Chondrocyte (in vitro differentiated cells): ENCODE measurements at regions not wholly inside any gene's neighbourhood (a gene's known extent, or its start where the extent isn't known, plus 50 kb on each side); places are given as distances from the start of the nearest gene placed in this dataset.

Experiments used
- DNase-seq: peaks from one replicate; pipeline ENCODE4 v3.0.0; 2021; ENCODE audit warnings: mixed read lengths, low spot score
- H3K27ac Mint-ChIP-seq: one replicate; pipeline ENCODE4 v1.8.0; 2021; ENCODE audit warnings: mild to moderate bottlenecking, moderate library complexity, mixed read lengths; ENCODE audit not compliant: unreplicated experiment
- H3K27me3 Mint-ChIP-seq: 2 replicates; pipeline ENCODE4 v1.8.0; 2021; ENCODE audit warnings: low read depth, mixed read lengths
- H3K36me3 Mint-ChIP-seq: 2 replicates; pipeline ENCODE4 v1.8.0; 2021; ENCODE audit warnings: low read depth, mixed read lengths
- H3K4me1 Mint-ChIP-seq: 2 replicates; pipeline ENCODE4 v1.8.0; 2021; ENCODE audit warnings: low read depth, mild to moderate bottlenecking, mixed read lengths
- H3K4me3 Mint-ChIP-seq: one replicate; pipeline ENCODE4 v1.8.0; 2021; ENCODE audit warnings: mild to moderate bottlenecking, moderate library complexity, mixed read lengths; ENCODE audit not compliant: unreplicated experiment
- H3K9me3 Mint-ChIP-seq: 2 replicates; pipeline ENCODE4 v1.8.0; 2021; ENCODE audit warnings: low read depth, mixed read lengths
- TF ChIP-seq, protein P1 (sequence below): fragments of 200-600 bp; sonication (generic); IDR thresholded peaks from 2 replicates; pipeline ENCODE4 v1.5.0; 2021; ENCODE audit warnings: antibody characterized with exemption, mild to moderate bottlenecking, moderate library complexity

- no peak overlapping the region for H3K27ac Mint-ChIP-seq
- H3K4me1 Mint-ChIP-seq, result no peaks in the 10 kb centered on the region
- H3K9me3 Mint-ChIP-seq, result peaks cover 12% of the 10 kb centered on the region
- H3K27me3 Mint-ChIP-seq, result peaks cover 2% of the 10 kb centered on the region
- DNase-seq, result no peak
- TF ChIP-seq, protein P1, sequence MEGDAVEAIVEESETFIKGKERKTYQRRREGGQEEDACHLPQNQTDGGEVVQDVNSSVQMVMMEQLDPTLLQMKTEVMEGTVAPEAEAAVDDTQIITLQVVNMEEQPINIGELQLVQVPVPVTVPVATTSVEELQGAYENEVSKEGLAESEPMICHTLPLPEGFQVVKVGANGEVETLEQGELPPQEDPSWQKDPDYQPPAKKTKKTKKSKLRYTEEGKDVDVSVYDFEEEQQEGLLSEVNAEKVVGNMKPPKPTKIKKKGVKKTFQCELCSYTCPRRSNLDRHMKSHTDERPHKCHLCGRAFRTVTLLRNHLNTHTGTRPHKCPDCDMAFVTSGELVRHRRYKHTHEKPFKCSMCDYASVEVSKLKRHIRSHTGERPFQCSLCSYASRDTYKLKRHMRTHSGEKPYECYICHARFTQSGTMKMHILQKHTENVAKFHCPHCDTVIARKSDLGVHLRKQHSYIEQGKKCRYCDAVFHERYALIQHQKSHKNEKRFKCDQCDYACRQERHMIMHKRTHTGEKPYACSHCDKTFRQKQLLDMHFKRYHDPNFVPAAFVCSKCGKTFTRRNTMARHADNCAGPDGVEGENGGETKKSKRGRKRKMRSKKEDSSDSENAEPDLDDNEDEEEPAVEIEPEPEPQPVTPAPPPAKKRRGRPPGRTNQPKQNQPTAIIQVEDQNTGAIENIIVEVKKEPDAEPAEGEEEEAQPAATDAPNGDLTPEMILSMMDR, result no peak
- no peak overlapping the region for H3K4me3 Mint-ChIP-seq
- no peaks in the 10 kb centered on the region for H3K36me3 Mint-ChIP-seq
Measured at GRCh38 chr10:81280497-81281479, 594.2 kb upstream of the NRG3 start.

- DNase-seq, result no peak
- no peak overlapping the region for H3K4me3 Mint-ChIP-seq
- no peaks in the 10 kb centered on the region for H3K36me3 Mint-ChIP-seq
- H3K27me3 Mint-ChIP-seq, result no peaks in the 10 kb centered on the region
- no peaks in the 10 kb centered on the region for H3K4me1 Mint-ChIP-seq
- H3K27ac Mint-ChIP-seq, result no peak overlapping the region
- TF ChIP-seq, protein P1, result no peak
- peaks cover 23% of the 10 kb centered on the region for H3K9me3 Mint-ChIP-seq
Measured at GRCh38 chr10:81288544-81288943, 586.5 kb upstream of the NRG3 start.

- Mint-ChIP-seq H3K9me3 (peaks cover 8% of the 10 kb centered on the region), H3K27ac (no peak overlapping the region), H3K36me3 (no peaks in the 10 kb centered on the region), H3K27me3 (no peaks in the 10 kb centered on the region), H3K4me1 (no peaks in the 10 kb centered on the region), H3K4me3 (no peak overlapping the region)
- TF ChIP-seq, protein P1, result no peak
- DNase-seq, result no peak
Measured at GRCh38 chr10:81297292-81297691, 577.7 kb upstream of the NRG3 start.

GRCh38 chr10:81303656-81304055 lies 571.3 kb upstream of the NRG3 start:
- DNase-seq, result no peak
- no peak overlapping the region for H3K27ac Mint-ChIP-seq
- TF ChIP-seq, protein P1, result no peak
- H3K9me3 Mint-ChIP-seq, result peaks cover 18% of the 10 kb centered on the region
- H3K4me1 Mint-ChIP-seq, result no peaks in the 10 kb centered on the region
- no peaks in the 10 kb centered on the region for H3K27me3 Mint-ChIP-seq
- H3K4me3 Mint-ChIP-seq, result no peak overlapping the region
- no peaks in the 10 kb centered on the region for H3K36me3 Mint-ChIP-seq

GRCh38 chr10:81306971-81307782 lies 567.8 kb upstream of the NRG3 start:
- TF ChIP-seq, protein P1, result no peak
- no peak overlapping the region for H3K4me3 Mint-ChIP-seq
- H3K9me3 Mint-ChIP-seq, result peaks cover 10% of the 10 kb centered on the region
- H3K27ac Mint-ChIP-seq, result no peak overlapping the region
- no peaks in the 10 kb centered on the region for H3K27me3 Mint-ChIP-seq
- H3K36me3 Mint-ChIP-seq, result no peaks in the 10 kb centered on the region
- no peak for DNase-seq
- no peaks in the 10 kb centered on the region for H3K4me1 Mint-ChIP-seq
